ENCODE measurements at regions not wholly inside any gene's neighbourhood (a gene's known extent, or its start where the extent isn't known, plus 50 kb on each side); places are given as distances from the start of the nearest gene placed in this dataset.

DNA sequence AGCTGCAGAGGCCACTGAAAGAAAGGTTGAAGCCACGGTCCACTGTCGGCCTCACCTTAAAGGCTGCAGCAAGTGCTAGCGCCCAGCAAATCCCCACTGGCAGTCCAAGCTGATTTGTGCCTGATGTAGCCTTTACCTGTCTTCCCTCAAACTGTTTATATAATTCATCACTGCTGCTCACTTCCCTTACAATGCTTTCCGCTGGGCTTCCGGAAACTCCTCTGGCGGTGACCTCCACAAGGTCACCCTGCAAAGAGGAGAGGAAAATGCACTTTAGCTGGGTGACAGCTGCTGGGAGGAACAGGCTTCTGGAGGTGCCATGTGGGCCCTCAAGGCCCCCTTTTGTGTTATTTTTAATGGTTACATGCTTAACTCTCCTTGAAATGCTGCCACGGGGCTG lies 126.2 kb downstream of the CMPK2 start:
- TF ChIP-seq, protein P1, sequence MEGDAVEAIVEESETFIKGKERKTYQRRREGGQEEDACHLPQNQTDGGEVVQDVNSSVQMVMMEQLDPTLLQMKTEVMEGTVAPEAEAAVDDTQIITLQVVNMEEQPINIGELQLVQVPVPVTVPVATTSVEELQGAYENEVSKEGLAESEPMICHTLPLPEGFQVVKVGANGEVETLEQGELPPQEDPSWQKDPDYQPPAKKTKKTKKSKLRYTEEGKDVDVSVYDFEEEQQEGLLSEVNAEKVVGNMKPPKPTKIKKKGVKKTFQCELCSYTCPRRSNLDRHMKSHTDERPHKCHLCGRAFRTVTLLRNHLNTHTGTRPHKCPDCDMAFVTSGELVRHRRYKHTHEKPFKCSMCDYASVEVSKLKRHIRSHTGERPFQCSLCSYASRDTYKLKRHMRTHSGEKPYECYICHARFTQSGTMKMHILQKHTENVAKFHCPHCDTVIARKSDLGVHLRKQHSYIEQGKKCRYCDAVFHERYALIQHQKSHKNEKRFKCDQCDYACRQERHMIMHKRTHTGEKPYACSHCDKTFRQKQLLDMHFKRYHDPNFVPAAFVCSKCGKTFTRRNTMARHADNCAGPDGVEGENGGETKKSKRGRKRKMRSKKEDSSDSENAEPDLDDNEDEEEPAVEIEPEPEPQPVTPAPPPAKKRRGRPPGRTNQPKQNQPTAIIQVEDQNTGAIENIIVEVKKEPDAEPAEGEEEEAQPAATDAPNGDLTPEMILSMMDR (IDR thresholded peaks at IDR 0.05), result no peak
- no peak for TF ChIP-seq POLR2AphosphoS5 (IDR thresholded peaks at IDR 0.05)
